Hepatocyte (in vitro differentiated cells): ENCODE measurements at regions not wholly inside any gene's neighbourhood (a gene's known extent, or its start where the extent isn't known, plus 50 kb on each side); places are given as distances from the start of the nearest gene placed in this dataset.

Source experiments
- DNase-seq: peaks from one replicate; pipeline ENCODE4 v3.0.0-alpha.2; 2016; ENCODE audit warnings: low spot score
- H2AFZ ChIP-seq: fragments of 200-600 bp; sonication (generic); 2 replicates; pipeline ENCODE4 v1.6.0; 2016; ENCODE audit warnings: antibody characterized with exemption, mild to moderate bottlenecking
- H3K27ac ChIP-seq: fragments of 200-600 bp; sonication (generic); 2 replicates; pipeline ENCODE4 v1.5.1; 2016; ENCODE audit warnings: mild to moderate bottlenecking
- H3K27me3 ChIP-seq: fragments of 200-600 bp; sonication (generic); 2 replicates; pipeline ENCODE4 v1.6.1; 2016
- H3K36me3 ChIP-seq: fragments of 200-600 bp; sonication (generic); replicated peaks from 2 replicates; pipeline ENCODE4 v1.5.1; 2016; ENCODE audit warnings: low read depth; ENCODE audit not compliant: insufficient read depth
- H3K4me1 ChIP-seq: fragments of 200-600 bp; sonication (generic); 2 replicates; pipeline ENCODE4 v1.5.1; 2016; ENCODE audit warnings: mild to moderate bottlenecking, moderate library complexity; ENCODE audit not compliant: insufficient read depth
- H3K4me2 ChIP-seq: fragments of 200-600 bp; sonication (generic); 2 replicates; pipeline ENCODE4 v1.6.0; 2016
- H3K4me3 ChIP-seq: fragments of 200-600 bp; sonication (generic); 2 replicates; pipeline ENCODE4 v1.5.1; 2016; ENCODE audit warnings: mild to moderate bottlenecking
- H3K79me2 ChIP-seq: fragments of 200-600 bp; sonication (generic); 2 replicates; pipeline ENCODE4 v1.6.0; 2017; ENCODE audit warnings: mild to moderate bottlenecking
- H3K9me2 ChIP-seq: fragments of 200-600 bp; sonication (generic); replicated peaks from 2 replicates; pipeline ENCODE4 v1.6.0; 2017; ENCODE audit warnings: mild to moderate bottlenecking; ENCODE audit not compliant: insufficient read depth
- H3K9me3 ChIP-seq: fragments of 200-600 bp; sonication (generic); 2 replicates; pipeline ENCODE4 v1.5.1; 2016; ENCODE audit warnings: low read depth, mild to moderate bottlenecking
- H4K20me1 ChIP-seq: fragments of 200-600 bp; sonication (generic); 2 replicates; pipeline ENCODE4 v1.6.0; 2016; ENCODE audit warnings: mild to moderate bottlenecking; ENCODE audit not compliant: insufficient read depth, poor library complexity, severe bottlenecking
- CTCF ChIP-seq: fragments of 200-600 bp; sonication (generic); IDR thresholded peaks from 2 replicates; pipeline ENCODE4 v1.5.1; 2016; ENCODE audit warnings: antibody characterized with exemption, mild to moderate bottlenecking; ENCODE audit not compliant: poor library complexity
- EZH2 ChIP-seq: fragments of 200-600 bp; sonication (generic); IDR thresholded peaks from 2 replicates; pipeline ENCODE4 v1.6.1; 2016; ENCODE audit warnings: antibody characterized with exemption, mild to moderate bottlenecking, borderline replicate concordance
- EZH2phosphoT487 ChIP-seq: fragments of 200-600 bp; sonication (generic); IDR thresholded peaks from one replicate; pipeline ENCODE4 v1.6.1; 2018; ENCODE audit warnings: antibody characterized with exemption, mild to moderate bottlenecking, low read depth, moderate library complexity; ENCODE audit not compliant: unreplicated experiment, severe bottlenecking
- WGBS: methylation state at CpG from one replicate; pipeline ENCODE4 v1.1.6; 2016; ENCODE audit warnings: low lambda C conversion rate; ENCODE audit errors: missing lambda C conversion rate; 5-methylcytosine and 5-hydroxymethylcytosine counted together

DNA sequence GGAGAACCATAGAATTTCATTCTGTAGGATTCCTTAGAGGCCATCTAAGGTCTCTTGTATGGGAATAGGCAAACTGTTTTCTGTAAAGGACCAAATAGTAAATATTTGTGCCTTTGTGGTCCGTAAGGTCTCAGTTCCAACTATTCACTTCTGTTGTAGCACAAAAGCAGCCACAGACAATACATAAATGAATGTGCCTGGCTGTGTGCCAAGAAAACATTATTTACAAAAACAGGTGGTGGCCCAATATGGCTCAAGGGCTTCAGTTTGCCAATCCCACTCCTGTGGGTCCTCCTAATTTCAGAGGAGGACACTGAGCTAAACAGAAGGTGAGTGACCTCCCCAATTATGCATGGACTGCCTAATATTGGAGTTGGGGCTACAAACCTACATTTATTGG lies 67.6 kb upstream of the EDEM3 start:
- Histone ChIP-seq H3K36me3 (no peaks in the 10 kb centered on the region), H3K4me1 (peaks cover 9% of the 10 kb centered on the region), H4K20me1 (no peaks in the 10 kb centered on the region), H3K4me2 (no peak overlapping the region), H3K9me3 (no peaks in the 10 kb centered on the region), H2AFZ (no peak overlapping the region), H3K79me2 (no peaks in the 10 kb centered on the region), H3K9me2 (no peaks in the 10 kb centered on the region), H3K27ac (no peak overlapping the region), H3K27me3 (no peaks in the 10 kb centered on the region), H3K4me3 (no peak overlapping the region)
- no peak for DNase-seq
- no peak for TF ChIP-seq EZH2phosphoT487
- no peak for TF ChIP-seq EZH2
- TF ChIP-seq CTCF, result no peak
- 94% methylated on average over 1 of the region's 1 CpG for WGBS

GRCh38 chr1:184821658-184822057 lies 67.0 kb upstream of the EDEM3 start:
- Histone ChIP-seq H3K79me2 (no peaks in the 10 kb centered on the region), H3K4me3 (no peak overlapping the region), H3K27ac (no peak overlapping the region), H3K36me3 (no peaks in the 10 kb centered on the region), H3K9me3 (no peaks in the 10 kb centered on the region), H3K27me3 (no peaks in the 10 kb centered on the region), H3K4me1 (peaks cover 9% of the 10 kb centered on the region), H4K20me1 (no peaks in the 10 kb centered on the region), H3K9me2 (no peaks in the 10 kb centered on the region), H3K4me2 (no peak overlapping the region), H2AFZ (no peak overlapping the region)
- 87% methylated on average over 4 of the region's 4 CpGs for WGBS
- DNase-seq, result no peak
- TF ChIP-seq EZH2phosphoT487 (no peak), CTCF (no peak), EZH2 (no peak)

GRCh38 chr1:184820956-184821355 lies 66.3 kb upstream of the EDEM3 start:
- Histone ChIP-seq H3K9me2 (no peaks in the 10 kb centered on the region), H3K36me3 (no peaks in the 10 kb centered on the region), H3K79me2 (no peaks in the 10 kb centered on the region), H3K27me3 (no peaks in the 10 kb centered on the region), H4K20me1 (no peaks in the 10 kb centered on the region), H3K4me2 (no peak overlapping the region), H3K9me3 (no peaks in the 10 kb centered on the region), H3K27ac (no peak overlapping the region), H2AFZ (no peak overlapping the region), H3K4me3 (no peak overlapping the region), H3K4me1 (peaks cover 9% of the 10 kb centered on the region)
- TF ChIP-seq CTCF (no peak), EZH2phosphoT487 (no peak), EZH2 (no peak)
- WGBS, result 74% methylated on average over 5 of the region's 5 CpGs
- DNase-seq, result no peak

GRCh38 chr1:184820218-184820750 lies 65.6 kb upstream of the EDEM3 start:
- TF ChIP-seq CTCF, result no peak
- TF ChIP-seq EZH2, result no peak
- TF ChIP-seq EZH2phosphoT487, result no peak
- Histone ChIP-seq H3K4me1 (peaks cover 9% of the 10 kb centered on the region), H3K27ac (no peak overlapping the region), H3K36me3 (no peaks in the 10 kb centered on the region), H3K4me2 (no peak overlapping the region), H3K9me3 (no peaks in the 10 kb centered on the region), H3K4me3 (no peak overlapping the region), H3K79me2 (no peaks in the 10 kb centered on the region), H4K20me1 (no peaks in the 10 kb centered on the region), H2AFZ (no peak overlapping the region), H3K9me2 (no peaks in the 10 kb centered on the region), H3K27me3 (no peaks in the 10 kb centered on the region)
- no peak for DNase-seq
- WGBS, result 90% methylated on average over 7 of the region's 7 CpGs
